Skeletal muscle cell (primary cell): ENCODE measurements at regions not wholly inside any gene's neighbourhood (a gene's known extent, or its start where the extent isn't known, plus 50 kb on each side); places are given as distances from the start of the nearest gene placed in this dataset.

ENCODE experiments used
- DNase-seq: peaks from one replicate; pipeline ENCODE4 v3.0.0-alpha.2; 2010; ENCODE audit warnings: low read depth
- H3K4me3 ChIP-seq: 2 replicates; pipeline ENCODE4 v1.5.1; 2011; ENCODE audit warnings: low read depth, mild to moderate bottlenecking, control low read depth, low read length, moderate library complexity

GRCh38 chr6:170232186-170233002 lies 58.5 kb downstream of the DLL1 start:
- DNase-seq: no peak
- H3K4me3 ChIP-seq: no peak overlapping the region

GRCh38 chr6:170231293-170232185 lies 59.3 kb downstream of the DLL1 start:
- no peak overlapping the region for H3K4me3 ChIP-seq
- DNase-seq: no peak

GRCh38 chr6:170230520-170231292 lies 60.2 kb downstream of the DLL1 start:
- DNase-seq: no peak
- no peak overlapping the region for H3K4me3 ChIP-seq

- H3K4me3 ChIP-seq: no peak overlapping the region
- DNase-seq: no peak
These were observed 60.9 kb downstream of the DLL1 start for GRCh38 chr6:170229851-170230519.

- DNase-seq: no peak
These were observed 61.5 kb downstream of the DLL1 start for GRCh38 chr6:170229396-170229795.

GRCh38 chr6:170228946-170229310 lies 62.0 kb downstream of the DLL1 start:
- no peak for DNase-seq
- H3K4me3 ChIP-seq: no peak overlapping the region

More at GRCh38 chr6:170229396-170229795, 61.5 kb downstream of the DLL1 start:
- H3K4me3 ChIP-seq: no peak overlapping the region

GRCh38 chr6:170227996-170228945 lies 62.6 kb downstream of the DLL1 start:
- DNase-seq: no peak
- no peak overlapping the region for H3K4me3 ChIP-seq

- no peak overlapping the region for H3K4me3 ChIP-seq
- DNase-seq: no peak
These were observed 63.3 kb downstream of the DLL1 start for GRCh38 chr6:170227521-170227983.

- DNase-seq: no peak
- H3K4me3 ChIP-seq: no peak overlapping the region
These were observed 64.2 kb downstream of the DLL1 start for GRCh38 chr6:170226647-170227046.

- H3K4me3 ChIP-seq: no peak overlapping the region
- no peak for DNase-seq
These were observed 64.9 kb downstream of the DLL1 start for GRCh38 chr6:170225852-170226417.

GRCh38 chr6:170224694-170225660 lies 65.9 kb downstream of the DLL1 start:
- no peak for DNase-seq
- no peak overlapping the region for H3K4me3 ChIP-seq

- no peak overlapping the region for H3K4me3 ChIP-seq
- no peak for DNase-seq
These were observed 66.9 kb downstream of the DLL1 start for GRCh38 chr6:170223718-170224693.

GRCh38 chr6:170222498-170223471 lies 68.1 kb downstream of the DLL1 start:
- no peak for DNase-seq
- no peak overlapping the region for H3K4me3 ChIP-seq

GRCh38 chr6:170221753-170222400 lies 69.0 kb downstream of the DLL1 start:
- no peak for DNase-seq
- H3K4me3 ChIP-seq: no peak overlapping the region
